SK-N-SH treated with all-trans-retinoic acid at 6 μM for 48 hours (cell line): ENCODE measurements at regions not wholly inside any gene's neighbourhood (a gene's known extent, or its start where the extent isn't known, plus 50 kb on each side); places are given as distances from the start of the nearest gene placed in this dataset.
A peak's percentile ranks its signal among the peaks of the same experiment; 100 is the strongest.

Experiments
- ATAC-seq: fragments of 200-7000 bp; cut with Tn5 transposase; 3 replicates; pipeline ENCODE4 v1.9.1; 2020; ENCODE audit warnings: mild to moderate bottlenecking, moderate library complexity
- ARNTL ChIP-seq: fragments of 450-650 bp; formaldehyde crosslinking; IDR thresholded peaks from 2 replicates; pipeline ENCODE4 v1.5.0; 2020; ENCODE audit warnings: low read depth, mild to moderate bottlenecking, moderate library complexity, borderline replicate concordance
- BACH2 ChIP-seq: fragments of 250-450 bp; sonication (Bioruptor Pico); IDR thresholded peaks from 2 replicates; pipeline ENCODE4 v1.9.0; 2021; ENCODE audit warnings: mild to moderate bottlenecking, borderline replicate concordance
- CSDC2 ChIP-seq: fragments of 250-450 bp; sonication (Bioruptor Pico); IDR thresholded peaks from 2 replicates; pipeline ENCODE4 v1.5.0; 2020; ENCODE audit warnings: mild to moderate bottlenecking, moderate library complexity
- ESRRG ChIP-seq: fragments of 250-450 bp; sonication (Bioruptor Pico); IDR thresholded peaks from 2 replicates; pipeline ENCODE4 v1.6.1; 2021; ENCODE audit warnings: mild to moderate bottlenecking
- GLIS3 ChIP-seq: fragments of 250-450 bp; sonication (Bioruptor Pico); IDR thresholded peaks from 2 replicates; pipeline ENCODE4 v1.5.0; 2020; ENCODE audit warnings: mild to moderate bottlenecking, moderate library complexity
- ISL1 ChIP-seq: fragments of 250-450 bp; sonication (Bioruptor Pico); IDR thresholded peaks from 2 replicates; pipeline ENCODE4 v2.1.2; 2022; ENCODE audit warnings: mild to moderate bottlenecking, moderate library complexity
- RARB ChIP-seq: fragments of 250-450 bp; sonication (Bioruptor Pico); IDR thresholded peaks from 2 replicates; pipeline ENCODE4 v1.8.0; 2021; ENCODE audit warnings: mild to moderate bottlenecking, moderate library complexity
- SNAI2 ChIP-seq: fragments of 250-450 bp; sonication (Bioruptor Pico); IDR thresholded peaks from 2 replicates; pipeline ENCODE4 v1.5.0; 2020; ENCODE audit warnings: mild to moderate bottlenecking, moderate library complexity
- TOX ChIP-seq: fragments of 250-450 bp; sonication (Bioruptor Pico); IDR thresholded peaks from 2 replicates; pipeline ENCODE4 v1.8.0; 2021; ENCODE audit warnings: mild to moderate bottlenecking, moderate library complexity, borderline replicate concordance
- ZC3H10 ChIP-seq: fragments of 250-450 bp; sonication (Bioruptor Pico); IDR thresholded peaks from 2 replicates; pipeline ENCODE4 v1.5.1; 2021; ENCODE audit warnings: mild to moderate bottlenecking, moderate library complexity
- ZFP3 ChIP-seq: fragments of 250-450 bp; sonication (Bioruptor Pico); IDR thresholded peaks from 2 replicates; pipeline ENCODE4 v1.5.0; 2020; ENCODE audit warnings: mild to moderate bottlenecking, moderate library complexity
- ZFP30 ChIP-seq: fragments of 450-650 bp; formaldehyde crosslinking; IDR thresholded peaks from 2 replicates; pipeline ENCODE4 v1.5.0; 2022; ENCODE audit warnings: mild to moderate bottlenecking, moderate library complexity
- ZNF565 ChIP-seq: fragments of 450-650 bp; formaldehyde crosslinking; conservative IDR thresholded peaks from 2 replicates; pipeline ENCODE4 v1.5.0; 2020; ENCODE audit warnings: low read depth, mild to moderate bottlenecking, moderate library complexity
- ZNF70 ChIP-seq: fragments of 450-650 bp; formaldehyde crosslinking; IDR thresholded peaks from 2 replicates; pipeline ENCODE4 v1.5.0; 2020; ENCODE audit warnings: mild to moderate bottlenecking, moderate library complexity
- ZNF8 ChIP-seq: fragments of 450-650 bp; formaldehyde crosslinking; IDR thresholded peaks from 2 replicates; pipeline ENCODE4 v1.5.0; 2020; ENCODE audit warnings: mild to moderate bottlenecking, moderate library complexity
- TF ChIP-seq, protein P1 (sequence below): fragments of 250-450 bp; sonication (Bioruptor Pico); IDR thresholded peaks from 2 replicates; pipeline ENCODE4 v1.5.1; 2021; ENCODE audit warnings: mild to moderate bottlenecking, moderate library complexity
- TF ChIP-seq, protein P2 (sequence below): fragments of 250-450 bp; sonication (Bioruptor Pico); IDR thresholded peaks from 2 replicates; pipeline ENCODE4 v1.5.1; 2020; ENCODE audit warnings: low read depth, mild to moderate bottlenecking, moderate library complexity
- TF ChIP-seq, protein P3 (sequence below): fragments of 250-450 bp; sonication (Bioruptor Pico); IDR thresholded peaks from 2 replicates; pipeline ENCODE4 v1.5.0; 2020; ENCODE audit warnings: mild to moderate bottlenecking, moderate library complexity
- TF ChIP-seq, protein P4 (sequence below): fragments of 250-450 bp; sonication (Bioruptor Pico); IDR thresholded peaks from 2 replicates; pipeline ENCODE4 v1.8.0; 2021; ENCODE audit warnings: low read depth, mild to moderate bottlenecking, moderate library complexity, borderline replicate concordance
- TF ChIP-seq, protein P5 (sequence below): fragments of 250-450 bp; sonication (Bioruptor Pico); IDR thresholded peaks from 2 replicates; pipeline ENCODE4 v1.8.0; 2020; ENCODE audit warnings: mild to moderate bottlenecking, moderate library complexity, borderline replicate concordance

DNA sequence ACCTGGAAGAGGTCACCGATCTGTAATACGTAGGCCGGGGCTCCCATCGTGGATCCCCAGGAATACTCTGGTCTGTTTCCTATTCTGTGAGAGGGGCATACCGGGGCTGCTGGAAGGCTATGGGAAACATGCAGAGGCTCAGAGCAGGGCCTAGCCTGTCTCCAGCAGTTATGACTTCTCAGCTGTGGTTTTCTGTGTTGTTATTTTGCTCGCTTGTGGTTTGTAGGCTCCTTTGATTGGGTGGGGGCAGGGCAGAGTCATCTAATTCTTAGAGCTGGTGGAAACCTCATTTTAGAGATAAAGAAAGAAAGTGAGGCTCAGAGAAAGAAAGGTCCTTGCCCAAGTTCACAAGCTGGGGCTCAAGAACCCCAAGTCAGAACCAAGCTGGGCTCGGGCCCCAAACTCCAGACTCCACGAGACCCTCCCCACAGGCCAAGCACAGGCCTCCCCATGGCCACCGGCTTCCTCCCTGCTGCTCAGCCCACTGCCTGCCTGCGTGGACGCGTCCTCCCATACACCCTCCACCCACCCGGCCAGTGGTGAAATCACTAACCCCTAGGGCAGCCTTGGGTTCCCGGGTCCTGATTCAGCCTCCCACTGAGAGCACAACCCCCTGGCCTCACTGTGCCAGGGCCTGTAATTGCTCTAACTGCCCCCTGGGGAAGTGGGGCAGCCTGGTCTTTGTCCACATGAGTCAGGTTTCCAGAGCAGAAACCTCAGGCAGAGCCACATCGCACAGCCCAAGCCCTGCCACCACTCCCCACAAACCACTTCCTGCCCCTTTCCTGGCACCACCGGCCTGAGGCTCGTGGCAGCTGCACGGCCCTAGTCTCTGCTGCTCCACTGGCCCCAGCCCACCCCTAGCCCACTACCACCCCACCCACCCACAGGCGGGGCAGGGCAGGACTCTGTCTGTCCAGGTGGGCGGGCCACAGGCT lies 270.8 kb downstream of the UACA start:
- ATAC-seq: peak; percentile 84

DNA sequence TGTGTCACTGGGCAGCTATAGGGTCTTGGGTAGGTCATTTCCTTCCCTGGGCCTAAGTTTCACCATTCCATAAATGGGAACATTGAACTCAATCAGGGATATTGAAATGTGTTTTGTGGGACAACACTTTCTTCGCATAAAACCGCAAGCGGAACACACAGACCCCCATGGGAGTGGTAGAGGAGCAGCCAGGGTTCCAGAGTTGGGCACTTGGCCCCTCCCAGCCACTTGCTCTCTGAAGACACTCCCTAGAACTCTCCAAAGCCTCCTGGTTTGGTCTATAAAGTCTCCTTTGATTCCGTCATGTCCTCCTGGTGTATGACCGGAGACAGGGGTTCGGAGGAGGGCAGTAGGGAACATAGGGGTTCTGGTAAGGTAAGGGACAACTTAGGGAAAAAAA lies 271.7 kb downstream of the UACA start:
- no peak for ATAC-seq
- TF ChIP-seq, protein P1, sequence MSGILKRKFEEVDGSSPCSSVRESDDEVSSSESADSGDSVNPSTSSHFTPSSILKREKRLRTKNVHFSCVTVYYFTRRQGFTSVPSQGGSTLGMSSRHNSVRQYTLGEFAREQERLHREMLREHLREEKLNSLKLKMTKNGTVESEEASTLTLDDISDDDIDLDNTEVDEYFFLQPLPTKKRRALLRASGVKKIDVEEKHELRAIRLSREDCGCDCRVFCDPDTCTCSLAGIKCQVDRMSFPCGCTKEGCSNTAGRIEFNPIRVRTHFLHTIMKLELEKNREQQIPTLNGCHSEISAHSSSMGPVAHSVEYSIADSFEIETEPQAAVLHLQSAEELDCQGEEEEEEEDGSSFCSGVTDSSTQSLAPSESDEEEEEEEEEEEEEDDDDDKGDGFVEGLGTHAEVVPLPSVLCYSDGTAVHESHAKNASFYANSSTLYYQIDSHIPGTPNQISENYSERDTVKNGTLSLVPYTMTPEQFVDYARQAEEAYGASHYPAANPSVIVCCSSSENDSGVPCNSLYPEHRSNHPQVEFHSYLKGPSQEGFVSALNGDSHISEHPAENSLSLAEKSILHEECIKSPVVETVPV (CRISPR knock-in tag): no peak
- TF ChIP-seq ZC3H10 (CRISPR knock-in tag) (no peak), ESRRG (CRISPR knock-in tag) (no peak), ZFP30 (CRISPR knock-in tag) (no peak), GLIS3 (CRISPR knock-in tag) (no peak), RARB (CRISPR knock-in tag) (no peak), ARNTL (CRISPR knock-in tag) (no peak)
- TF ChIP-seq, protein P2, sequence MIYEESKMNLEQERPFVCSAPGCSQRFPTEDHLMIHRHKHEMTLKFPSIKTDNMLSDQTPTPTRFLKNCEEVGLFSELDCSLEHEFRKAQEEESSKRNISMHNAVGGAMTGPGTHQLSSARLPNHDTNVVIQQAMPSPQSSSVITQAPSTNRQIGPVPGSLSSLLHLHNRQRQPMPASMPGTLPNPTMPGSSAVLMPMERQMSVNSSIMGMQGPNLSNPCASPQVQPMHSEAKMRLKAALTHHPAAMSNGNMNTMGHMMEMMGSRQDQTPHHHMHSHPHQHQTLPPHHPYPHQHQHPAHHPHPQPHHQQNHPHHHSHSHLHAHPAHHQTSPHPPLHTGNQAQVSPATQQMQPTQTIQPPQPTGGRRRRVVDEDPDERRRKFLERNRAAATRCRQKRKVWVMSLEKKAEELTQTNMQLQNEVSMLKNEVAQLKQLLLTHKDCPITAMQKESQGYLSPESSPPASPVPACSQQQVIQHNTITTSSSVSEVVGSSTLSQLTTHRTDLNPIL: no peak
- TF ChIP-seq, protein P3, sequence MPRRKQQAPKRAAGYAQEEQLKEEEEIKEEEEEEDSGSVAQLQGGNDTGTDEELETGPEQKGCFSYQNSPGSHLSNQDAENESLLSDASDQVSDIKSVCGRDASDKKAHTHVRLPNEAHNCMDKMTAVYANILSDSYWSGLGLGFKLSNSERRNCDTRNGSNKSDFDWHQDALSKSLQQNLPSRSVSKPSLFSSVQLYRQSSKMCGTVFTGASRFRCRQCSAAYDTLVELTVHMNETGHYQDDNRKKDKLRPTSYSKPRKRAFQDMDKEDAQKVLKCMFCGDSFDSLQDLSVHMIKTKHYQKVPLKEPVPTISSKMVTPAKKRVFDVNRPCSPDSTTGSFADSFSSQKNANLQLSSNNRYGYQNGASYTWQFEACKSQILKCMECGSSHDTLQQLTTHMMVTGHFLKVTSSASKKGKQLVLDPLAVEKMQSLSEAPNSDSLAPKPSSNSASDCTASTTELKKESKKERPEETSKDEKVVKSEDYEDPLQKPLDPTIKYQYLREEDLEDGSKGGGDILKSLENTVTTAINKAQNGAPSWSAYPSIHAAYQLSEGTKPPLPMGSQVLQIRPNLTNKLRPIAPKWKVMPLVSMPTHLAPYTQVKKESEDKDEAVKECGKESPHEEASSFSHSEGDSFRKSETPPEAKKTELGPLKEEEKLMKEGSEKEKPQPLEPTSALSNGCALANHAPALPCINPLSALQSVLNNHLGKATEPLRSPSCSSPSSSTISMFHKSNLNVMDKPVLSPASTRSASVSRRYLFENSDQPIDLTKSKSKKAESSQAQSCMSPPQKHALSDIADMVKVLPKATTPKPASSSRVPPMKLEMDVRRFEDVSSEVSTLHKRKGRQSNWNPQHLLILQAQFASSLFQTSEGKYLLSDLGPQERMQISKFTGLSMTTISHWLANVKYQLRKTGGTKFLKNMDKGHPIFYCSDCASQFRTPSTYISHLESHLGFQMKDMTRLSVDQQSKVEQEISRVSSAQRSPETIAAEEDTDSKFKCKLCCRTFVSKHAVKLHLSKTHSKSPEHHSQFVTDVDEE: no peak

More for the DNA sequence above, 270.8 kb downstream of the UACA start:
- TF ChIP-seq CSDC2 (CRISPR knock-in tag): 0 out of 2 replicates have a peak, but pooled peaks have one; percentile 20
- peak; percentile 17; the same call in 1 of the 2 replicates for TF ChIP-seq ISL1 (CRISPR knock-in tag)
- TF ChIP-seq, protein P2: no peak

DNA sequence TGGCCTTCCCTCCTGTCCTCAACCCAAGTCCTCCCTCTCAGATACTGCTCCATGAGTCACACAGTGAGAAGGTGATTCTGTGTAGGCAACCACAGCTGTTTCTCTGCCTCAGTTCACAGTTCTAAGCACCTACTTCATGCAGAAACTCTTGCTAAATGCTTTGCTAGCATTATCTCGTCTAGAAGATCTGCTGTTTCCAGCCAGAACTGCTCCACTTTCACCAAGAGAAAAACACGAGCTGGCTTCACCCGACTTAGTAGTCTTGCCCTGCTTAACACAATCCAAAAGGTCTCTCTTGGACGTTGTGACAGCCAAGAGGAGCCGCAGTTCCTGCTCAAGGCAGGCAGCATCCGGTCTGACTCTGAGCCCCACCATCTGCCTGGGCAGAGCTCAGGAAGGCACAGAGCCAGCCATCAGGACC lies 272.1 kb downstream of the UACA start:
- no peak for ATAC-seq
- TF ChIP-seq, protein P3: no peak
- TF ChIP-seq ESRRG (CRISPR knock-in tag) (no peak), TOX (no peak), ARNTL (CRISPR knock-in tag) (no peak), SNAI2 (no peak), ZFP3 (CRISPR knock-in tag) (no peak), RARB (CRISPR knock-in tag) (no peak), ZNF565 (CRISPR knock-in tag) (no peak), CSDC2 (CRISPR knock-in tag) (no peak), ZFP30 (CRISPR knock-in tag) (no peak), BACH2 (CRISPR knock-in tag) (no peak), ZNF8 (CRISPR knock-in tag) (no peak), ZNF70 (no peak), ISL1 (CRISPR knock-in tag) (no peak)
- TF ChIP-seq, protein P4, sequence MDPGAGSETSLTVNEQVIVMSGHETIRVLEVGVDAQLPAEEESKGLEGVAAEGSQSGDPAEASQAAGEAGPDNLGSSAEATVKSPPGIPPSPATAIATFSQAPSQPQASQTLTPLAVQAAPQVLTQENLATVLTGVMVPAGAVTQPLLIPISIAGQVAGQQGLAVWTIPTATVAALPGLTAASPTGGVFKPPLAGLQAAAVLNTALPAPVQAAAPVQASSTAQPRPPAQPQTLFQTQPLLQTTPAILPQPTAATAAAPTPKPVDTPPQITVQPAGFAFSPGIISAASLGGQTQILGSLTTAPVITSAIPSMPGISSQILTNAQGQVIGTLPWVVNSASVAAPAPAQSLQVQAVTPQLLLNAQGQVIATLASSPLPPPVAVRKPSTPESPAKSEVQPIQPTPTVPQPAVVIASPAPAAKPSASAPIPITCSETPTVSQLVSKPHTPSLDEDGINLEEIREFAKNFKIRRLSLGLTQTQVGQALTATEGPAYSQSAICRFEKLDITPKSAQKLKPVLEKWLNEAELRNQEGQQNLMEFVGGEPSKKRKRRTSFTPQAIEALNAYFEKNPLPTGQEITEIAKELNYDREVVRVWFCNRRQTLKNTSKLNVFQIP (CRISPR knock-in tag): no peak
- TF ChIP-seq, protein P5, sequence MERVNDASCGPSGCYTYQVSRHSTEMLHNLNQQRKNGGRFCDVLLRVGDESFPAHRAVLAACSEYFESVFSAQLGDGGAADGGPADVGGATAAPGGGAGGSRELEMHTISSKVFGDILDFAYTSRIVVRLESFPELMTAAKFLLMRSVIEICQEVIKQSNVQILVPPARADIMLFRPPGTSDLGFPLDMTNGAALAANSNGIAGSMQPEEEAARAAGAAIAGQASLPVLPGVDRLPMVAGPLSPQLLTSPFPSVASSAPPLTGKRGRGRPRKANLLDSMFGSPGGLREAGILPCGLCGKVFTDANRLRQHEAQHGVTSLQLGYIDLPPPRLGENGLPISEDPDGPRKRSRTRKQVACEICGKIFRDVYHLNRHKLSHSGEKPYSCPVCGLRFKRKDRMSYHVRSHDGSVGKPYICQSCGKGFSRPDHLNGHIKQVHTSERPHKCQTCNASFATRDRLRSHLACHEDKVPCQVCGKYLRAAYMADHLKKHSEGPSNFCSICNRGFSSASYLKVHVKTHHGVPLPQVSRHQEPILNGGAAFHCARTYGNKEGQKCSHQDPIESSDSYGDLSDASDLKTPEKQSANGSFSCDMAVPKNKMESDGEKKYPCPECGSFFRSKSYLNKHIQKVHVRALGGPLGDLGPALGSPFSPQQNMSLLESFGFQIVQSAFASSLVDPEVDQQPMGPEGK (CRISPR knock-in tag): no peak
- TF ChIP-seq, all 23 proteins: peak for 0
